Brain microvascular endothelial cell (primary cell): ENCODE measurements at regions not wholly inside any gene's neighbourhood (a gene's known extent, or its start where the extent isn't known, plus 50 kb on each side); places are given as distances from the start of the nearest gene placed in this dataset.

ENCODE experiments used
- DNase-seq: peaks from one replicate; pipeline ENCODE4 v3.0.0-alpha.2; 2020
- H3K27ac ChIP-seq: fragments of 250-450 bp; sonication (Bioruptor Pico); 2 replicates; pipeline ENCODE4 v1.5.1; 2020; ENCODE audit warnings: mild to moderate bottlenecking, moderate library complexity
- H3K27me3 ChIP-seq: fragments of 250-450 bp; sonication (Bioruptor Pico); replicated peaks from 2 replicates; pipeline ENCODE4 v1.5.1; 2020; ENCODE audit warnings: mild to moderate bottlenecking
- H3K36me3 ChIP-seq: fragments of 250-450 bp; sonication (Bioruptor Pico); replicated peaks from 2 replicates; pipeline ENCODE4 v1.5.1; 2020; ENCODE audit warnings: mild to moderate bottlenecking
- H3K4me3 ChIP-seq: 2 replicates; pipeline ENCODE4 v1.5.1; 2011; ENCODE audit warnings: low read depth, mild to moderate bottlenecking, control low read depth, low read length, moderate library complexity
- in situ Hi-C: cut with HindIII; loops from 2 replicates; pipeline ENCODE4 v1.10.0; 2017; ENCODE audit warnings: low sequenced_read_pairs, low pct_ligation_motif_present
- TF ChIP-seq, protein P1 (sequence below): IDR thresholded peaks from 2 replicates; pipeline ENCODE4 v1.5.1; 2011; ENCODE audit warnings: low read depth, mild to moderate bottlenecking, moderate library complexity, low read length, control low read depth, inconsistent platforms; ENCODE audit errors: missing control alignments

DNA sequence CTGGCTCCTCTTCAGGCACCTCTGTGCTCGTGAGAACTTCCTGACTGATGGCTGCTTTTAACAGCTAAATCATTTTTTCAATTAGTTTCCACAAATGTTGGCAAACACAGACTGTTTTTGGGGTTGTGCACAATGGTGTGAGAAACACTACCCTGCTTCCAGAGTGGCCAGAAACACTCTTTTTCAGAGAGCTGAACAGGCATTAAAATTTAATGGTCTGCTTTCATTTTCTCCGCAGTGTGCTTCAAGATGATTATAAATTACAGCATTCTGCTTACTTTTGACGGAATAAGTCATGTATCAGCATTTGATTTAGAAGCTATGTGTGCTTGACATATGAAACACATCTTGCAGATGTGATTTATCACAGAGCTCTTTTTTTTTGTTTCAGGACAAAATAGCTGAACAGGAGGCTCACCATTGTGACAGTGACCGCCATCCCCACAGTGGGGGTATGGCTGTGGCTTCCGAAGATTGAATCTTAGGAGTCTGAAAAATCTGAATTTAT, 454.5 kb upstream of the ZNF608 start:
- in situ Hi-C loops: no loop called here

DNA sequence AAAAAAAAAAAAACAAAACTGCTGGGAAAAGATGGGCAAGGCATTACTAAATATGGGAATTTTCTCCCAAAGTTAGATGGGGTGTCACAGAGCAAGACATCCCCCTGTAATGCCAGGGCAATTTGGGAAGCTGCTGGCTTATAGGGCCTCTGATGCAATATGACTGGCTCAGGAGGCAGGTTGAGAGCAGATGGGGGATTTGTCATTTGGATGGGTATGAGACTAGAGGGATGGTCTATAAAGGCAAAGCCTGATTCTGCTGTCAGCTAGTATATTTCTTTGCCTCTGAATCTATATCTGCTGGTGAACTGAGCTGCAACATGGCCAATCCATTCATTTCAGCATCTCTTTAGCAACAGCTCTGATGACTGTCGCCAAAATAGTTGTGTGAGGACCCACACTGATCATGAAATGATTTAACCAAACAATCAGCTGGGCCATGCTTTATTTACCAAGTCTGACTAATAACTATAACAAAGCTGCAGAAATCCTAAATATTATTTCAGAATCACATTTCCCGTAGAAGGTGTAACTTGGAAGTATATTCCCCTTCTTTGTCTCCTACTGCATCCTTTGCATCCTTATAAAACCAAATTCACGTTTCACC, 455.1 kb upstream of the ZNF608 start:
- H3K36me3 ChIP-seq: no peaks in the 10 kb centered on the region
- TF ChIP-seq, protein P1, sequence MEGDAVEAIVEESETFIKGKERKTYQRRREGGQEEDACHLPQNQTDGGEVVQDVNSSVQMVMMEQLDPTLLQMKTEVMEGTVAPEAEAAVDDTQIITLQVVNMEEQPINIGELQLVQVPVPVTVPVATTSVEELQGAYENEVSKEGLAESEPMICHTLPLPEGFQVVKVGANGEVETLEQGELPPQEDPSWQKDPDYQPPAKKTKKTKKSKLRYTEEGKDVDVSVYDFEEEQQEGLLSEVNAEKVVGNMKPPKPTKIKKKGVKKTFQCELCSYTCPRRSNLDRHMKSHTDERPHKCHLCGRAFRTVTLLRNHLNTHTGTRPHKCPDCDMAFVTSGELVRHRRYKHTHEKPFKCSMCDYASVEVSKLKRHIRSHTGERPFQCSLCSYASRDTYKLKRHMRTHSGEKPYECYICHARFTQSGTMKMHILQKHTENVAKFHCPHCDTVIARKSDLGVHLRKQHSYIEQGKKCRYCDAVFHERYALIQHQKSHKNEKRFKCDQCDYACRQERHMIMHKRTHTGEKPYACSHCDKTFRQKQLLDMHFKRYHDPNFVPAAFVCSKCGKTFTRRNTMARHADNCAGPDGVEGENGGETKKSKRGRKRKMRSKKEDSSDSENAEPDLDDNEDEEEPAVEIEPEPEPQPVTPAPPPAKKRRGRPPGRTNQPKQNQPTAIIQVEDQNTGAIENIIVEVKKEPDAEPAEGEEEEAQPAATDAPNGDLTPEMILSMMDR: no peak

More for the DNA sequence above, 454.5 kb upstream of the ZNF608 start:
- TF ChIP-seq, protein P1: no peak
- Histone ChIP-seq H3K36me3 (no peaks in the 10 kb centered on the region), H3K27me3 (no peaks in the 10 kb centered on the region), H3K4me3 (peak overlapping the region; percentile 37), H3K27ac (no peak overlapping the region)
- no peak for DNase-seq

DNA sequence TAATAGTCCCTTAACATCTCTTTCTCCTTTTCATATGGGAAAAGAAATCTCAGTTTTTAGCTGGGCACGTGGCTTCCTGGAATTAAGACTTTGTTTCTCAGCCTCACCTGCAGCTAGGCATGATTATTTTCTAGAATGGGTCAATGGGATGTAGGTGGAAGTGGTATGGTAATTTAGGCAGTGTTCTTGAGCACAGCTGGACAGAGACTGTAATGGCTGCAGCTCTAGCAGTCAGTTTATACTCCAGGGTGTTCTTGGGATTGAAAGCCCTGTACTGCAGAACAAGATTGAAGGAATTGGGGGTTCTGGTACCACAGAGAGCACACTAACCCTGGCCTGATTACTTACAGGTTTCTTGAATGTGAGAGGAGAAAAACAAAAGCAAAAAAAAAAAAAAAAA, 455.9 kb upstream of the ZNF608 start:
- H3K27me3 ChIP-seq: no peaks in the 10 kb centered on the region
- no peak overlapping the region for H3K4me3 ChIP-seq
- DNase-seq: no peak
- no peaks in the 10 kb centered on the region for H3K36me3 ChIP-seq
- in situ Hi-C loops: no loop called here
- H3K27ac ChIP-seq: no peak overlapping the region
- TF ChIP-seq, protein P1: no peak

More for the DNA sequence above, 455.1 kb upstream of the ZNF608 start:
- H3K27ac ChIP-seq: no peak overlapping the region
- no peak overlapping the region for H3K4me3 ChIP-seq
- in situ Hi-C loops: no loop called here
- H3K27me3 ChIP-seq: no peaks in the 10 kb centered on the region
- DNase-seq: no peak

DNA sequence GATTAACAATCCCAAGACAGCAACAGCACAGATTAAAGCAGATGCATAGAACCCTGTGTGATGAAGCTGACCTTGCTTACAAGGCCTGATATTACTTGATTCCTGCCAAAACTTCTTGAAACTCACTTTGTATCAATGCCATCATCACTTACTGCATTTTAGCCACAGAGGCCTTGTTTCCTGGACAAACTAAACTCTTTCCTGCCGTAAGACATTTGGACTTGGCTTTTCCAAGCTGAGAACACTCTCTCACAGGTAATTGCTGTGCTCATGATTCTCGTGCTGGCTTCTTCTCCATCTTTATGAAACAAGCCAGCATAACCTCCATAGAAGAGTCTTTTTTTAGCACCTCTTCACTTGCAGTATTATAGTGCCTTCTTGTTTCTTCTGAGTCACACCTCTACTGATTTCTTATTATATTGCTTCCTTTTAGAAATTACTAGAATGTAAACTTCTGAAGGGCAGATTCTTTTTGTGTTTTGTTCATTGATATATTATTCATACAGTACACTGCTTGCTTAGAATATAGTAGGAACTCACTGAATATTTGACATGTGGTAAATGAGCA, 456.5 kb upstream of the ZNF608 start:
- Histone ChIP-seq H3K4me3 (no peak overlapping the region), H3K27me3 (no peaks in the 10 kb centered on the region), H3K27ac (no peak overlapping the region), H3K36me3 (no peaks in the 10 kb centered on the region)
- TF ChIP-seq, protein P1: no peak
- in situ Hi-C loops: no loop called here
- no peak for DNase-seq

DNA sequence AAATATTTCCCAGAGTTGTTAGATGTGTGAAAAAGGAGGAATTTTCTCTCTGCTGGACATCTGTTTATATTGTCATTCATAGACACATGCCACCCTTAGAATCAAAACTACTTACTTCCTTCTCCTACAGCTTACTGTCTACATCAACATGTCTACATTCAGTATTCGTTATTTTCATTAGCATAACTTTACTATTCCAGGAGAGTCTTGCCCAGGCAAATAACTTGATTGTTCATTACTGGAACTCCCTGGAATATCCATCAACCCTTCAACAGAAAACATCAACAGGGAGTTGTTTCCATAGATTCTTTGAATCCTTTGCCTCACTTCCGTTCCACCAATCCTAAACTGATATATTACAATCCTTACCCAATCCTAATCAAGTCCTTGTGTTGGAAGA, 457.5 kb upstream of the ZNF608 start:
- DNase-seq: no peak
- Histone ChIP-seq H3K36me3 (no peaks in the 10 kb centered on the region), H3K27ac (no peak overlapping the region), H3K27me3 (no peaks in the 10 kb centered on the region), H3K4me3 (no peak overlapping the region)
- in situ Hi-C loops: no loop called here
- TF ChIP-seq, protein P1: no peak
